Upper lobe of left lung (tissue), 6 donors: ENCODE measurements at regions not wholly inside any gene's neighbourhood (a gene's known extent, or its start where the extent isn't known, plus 50 kb on each side); places are given as distances from the start of the nearest gene placed in this dataset.

Experiments used
- ATAC-seq, 2 donors: fragments of 200-7000 bp; cut with Tn5 transposase; one replicate each; pipeline ENCODE4 v1.9.1; 2022; ENCODE audit warnings: mild to moderate bottlenecking in 2 of 2, moderate library complexity in 2 of 2; ENCODE audit not compliant: low FRiP score in 2 of 2
- DNase-seq, 2 donors: peaks; one replicate each; pipeline ENCODE4 v3.0.0-alpha.2; 2019 to 2020
- H3K27ac ChIP-seq, 4 donors: fragments of 200-600 bp; sonication (generic); one replicate each; pipeline ENCODE4 v1.5.1; 2016 to 2019
- H3K27me3 ChIP-seq, 4 donors: fragments of 200-600 bp; sonication (generic); one replicate each; pipeline ENCODE4 v1.5.1; 2017 to 2019
- H3K36me3 ChIP-seq, 4 donors: fragments of 200-600 bp; sonication (generic); one replicate each; pipeline ENCODE4 v1.5.1; 2016 to 2019
- H3K4me1 ChIP-seq, 4 donors: fragments of 200-600 bp; sonication (generic); one replicate each; pipeline ENCODE4 v1.5.1; 2018 to 2019
- H3K4me3 ChIP-seq, 4 donors: fragments of 200-600 bp; sonication (generic); one replicate each; pipeline ENCODE4 v1.5.1; 2017 to 2019; ENCODE audit warnings: mild to moderate bottlenecking in 2 of 4, moderate library complexity in 1 of 4
- H3K9me3 ChIP-seq, 4 donors: fragments of 200-600 bp; sonication (generic); one replicate each; pipeline ENCODE4 v1.5.1; 2018 to 2019
- CTCF ChIP-seq, 6 experiments: fragments of 450-650 bp in 4 of 6; fragments of 200-600 bp in 2 of 6; sonication (generic) in 2 of 6; IDR thresholded peaks; one replicate each; pipeline ENCODE4 v1.5.1; 2016 to 2019; ENCODE audit warnings: antibody characterized with exemption in 6 of 6
- EP300 ChIP-seq, 4 donors: sonication (generic); formaldehyde crosslinking; IDR thresholded peaks; one replicate each; pipeline ENCODE4 v1.5.1; 2017; ENCODE audit warnings: antibody characterized with exemption in 4 of 4, control low read depth in 2 of 4
- POLR2A ChIP-seq, 4 donors: fragments of 450-650 bp; IDR thresholded peaks; one replicate each; pipeline ENCODE4 v1.5.1; 2016 to 2017; ENCODE audit warnings: antibody characterized with exemption in 4 of 4, mild to moderate bottlenecking in 2 of 4
- POLR2AphosphoS5 ChIP-seq, 2 donors: sonication (generic); formaldehyde crosslinking; IDR thresholded peaks; one replicate each; pipeline ENCODE4 v1.5.1; 2017; ENCODE audit warnings: antibody characterized with exemption in 2 of 2
- WGBS, 2 donors: methylation state at CpG; one replicate each; pipeline ENCODE4 v1.1.5; 2017 to 2018; 5-methylcytosine and 5-hydroxymethylcytosine counted together
- donor health status: DM: no; HTN: no; CAD: no; lungs with moderate emphysema.
- donor health status: DM: no; HTN: yes; CAD: no; lungs with severe emphysema.

DNA sequence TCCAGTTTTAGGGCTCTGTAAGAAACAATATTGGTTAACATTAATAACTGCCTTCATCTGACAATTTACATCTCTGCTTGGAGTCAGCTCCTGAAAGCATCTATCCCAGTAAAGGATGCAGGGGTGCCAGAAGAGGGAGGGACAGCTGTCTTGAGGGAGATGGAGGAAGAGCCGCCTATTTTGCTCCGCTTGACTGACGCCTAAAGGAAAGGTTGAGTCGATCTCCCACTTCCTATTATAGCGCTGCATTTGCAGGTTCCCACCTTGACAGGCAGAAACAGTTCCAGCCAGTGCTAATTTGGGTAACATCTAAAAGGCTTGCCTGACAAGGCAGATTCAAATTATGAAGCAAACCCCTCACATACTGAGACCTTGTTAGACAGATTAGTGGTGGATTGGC is 374.6 kb downstream of the SPATA31D1 start:
- Histone ChIP-seq H3K4me3 (no peak overlapping the region), H3K4me1 (no peaks in the 10 kb centered on the region), H3K36me3 (no peaks in the 10 kb centered on the region), H3K27me3 (no peaks in the 10 kb centered on the region), H3K27ac (no peak overlapping the region), H3K9me3 (no peaks in the 10 kb centered on the region)
- TF ChIP-seq POLR2AphosphoS5 (IDR thresholded peaks at IDR 0.05), result no peak
- no peak for TF ChIP-seq CTCF (IDR thresholded peaks at IDR 0.05)
- no peak for TF ChIP-seq POLR2A (IDR thresholded peaks at IDR 0.05)
- no peak for TF ChIP-seq EP300 (IDR thresholded peaks at IDR 0.05)
- no peak for ATAC-seq
- WGBS, 2 donors, result 68 to 77% methylated on average over 5 of the region's 5 CpGs
- DNase-seq, result no peak

GRCh38 chr9:82363682-82364081 is 375.1 kb downstream of the SPATA31D1 start:
- Histone ChIP-seq H3K27me3 (no peaks in the 10 kb centered on the region), H3K9me3 (no peaks in the 10 kb centered on the region), H3K36me3 (no peaks in the 10 kb centered on the region), H3K4me1 (no peaks in the 10 kb centered on the region), H3K27ac (no peak overlapping the region), H3K4me3 (no peak overlapping the region)
- 76 to 77% methylated on average over 5 of the region's 5 CpGs for WGBS, 2 donors
- no peak for DNase-seq
- TF ChIP-seq CTCF (IDR thresholded peaks at IDR 0.05) (no peak), EP300 (IDR thresholded peaks at IDR 0.05) (no peak), POLR2AphosphoS5 (IDR thresholded peaks at IDR 0.05) (no peak), POLR2A (IDR thresholded peaks at IDR 0.05) (no peak)
- no peak for ATAC-seq

- H3K27ac ChIP-seq, result no peak overlapping the region
- TF ChIP-seq POLR2A (IDR thresholded peaks at IDR 0.05) (no peak), POLR2AphosphoS5 (IDR thresholded peaks at IDR 0.05) (no peak), EP300 (IDR thresholded peaks at IDR 0.05) (no peak), CTCF (IDR thresholded peaks at IDR 0.05) (no peak)
- ATAC-seq, result no peak
Observed at GRCh38 chr9:82367016-82367415, 378.4 kb downstream of the SPATA31D1 start.

DNA sequence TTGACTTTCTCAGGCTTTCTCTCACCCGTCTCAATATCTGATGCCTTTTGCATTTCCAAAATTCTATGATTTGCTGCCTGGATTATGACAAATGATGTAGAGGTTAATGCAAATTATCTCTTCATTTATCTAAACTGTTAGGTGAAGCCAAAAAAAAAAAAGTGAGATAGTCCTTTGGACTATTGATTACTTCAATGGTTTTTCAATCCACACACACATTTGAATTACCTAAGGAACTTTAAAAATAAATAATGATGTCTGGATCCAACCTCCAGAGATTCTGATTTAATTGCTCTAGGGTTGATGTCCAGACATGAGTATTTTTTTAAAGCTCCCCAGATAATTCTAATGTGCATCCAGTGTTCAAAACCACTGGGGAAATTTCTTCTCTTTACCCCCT is 379.4 kb downstream of the SPATA31D1 start:
- DNase-seq (no peak), ATAC-seq (no peak)
- Histone ChIP-seq H3K36me3 (no peaks in the 10 kb centered on the region), H3K9me3 (no peaks in the 10 kb centered on the region), H3K27me3 (no peaks in the 10 kb centered on the region), H3K4me1 (no peaks in the 10 kb centered on the region), H3K27ac (no peak overlapping the region), H3K4me3 (no peak overlapping the region)
- 78 to 91% methylated on average over 1 of the region's 1 CpG for WGBS, 2 donors
- TF ChIP-seq POLR2AphosphoS5 (IDR thresholded peaks at IDR 0.05) (no peak), EP300 (IDR thresholded peaks at IDR 0.05) (no peak), POLR2A (IDR thresholded peaks at IDR 0.05) (no peak), CTCF (IDR thresholded peaks at IDR 0.05) (no peak)

More at GRCh38 chr9:82367016-82367415, 378.4 kb downstream of the SPATA31D1 start:
- Histone ChIP-seq H3K4me3 (no peak overlapping the region), H3K4me1 (no peaks in the 10 kb centered on the region), H3K36me3 (no peaks in the 10 kb centered on the region), H3K27me3 (no peaks in the 10 kb centered on the region), H3K9me3 (no peaks in the 10 kb centered on the region)
- DNase-seq, result no peak
- 62 to 66% methylated on average over 2 of the region's 2 CpGs for WGBS, 2 donors

- Histone ChIP-seq H3K27me3 (no peaks in the 10 kb centered on the region), H3K9me3 (no peaks in the 10 kb centered on the region), H3K36me3 (no peaks in the 10 kb centered on the region), H3K4me1 (no peaks in the 10 kb centered on the region), H3K4me3 (no peak overlapping the region), H3K27ac (no peak overlapping the region)
- TF ChIP-seq EP300 (IDR thresholded peaks at IDR 0.05) (no peak), CTCF (IDR thresholded peaks at IDR 0.05) (no peak), POLR2A (IDR thresholded peaks at IDR 0.05) (no peak), POLR2AphosphoS5 (IDR thresholded peaks at IDR 0.05) (no peak)
- 72 to 89% methylated on average over 2 of the region's 2 CpGs for WGBS, 2 donors
- DNase-seq (no peak), ATAC-seq (no peak)
Observed at GRCh38 chr9:82369251-82369945, 380.8 kb downstream of the SPATA31D1 start.
